Esophagus muscularis mucosa (tissue), 4 donors: ENCODE measurements at regions not wholly inside any gene's neighbourhood (a gene's known extent, or its start where the extent isn't known, plus 50 kb on each side); places are given as distances from the start of the nearest gene placed in this dataset.
A peak's percentile ranks its signal among the peaks of the same experiment; 100 is the strongest.

Experiments used
- DNase-seq: peaks from one replicate; pipeline ENCODE4 v3.0.0-alpha.2; 2017; ENCODE audit errors: extremely low spot score
- H3K27ac ChIP-seq, 4 donors: fragments of 200-600 bp; sonication (generic); replicated peaks in 1 of 4; 1 replicate in 3 of 4; 2 replicates in 1 of 4; pipeline ENCODE4 v1.5.1; 2016 to 2019; ENCODE audit warnings: mild to moderate bottlenecking in 1 of 4
- H3K27me3 ChIP-seq, 4 donors: fragments of 200-600 bp; sonication (generic); one replicate each; pipeline versions ENCODE4 v1.5.1 to v1.6.0; 2016 to 2019
- H3K36me3 ChIP-seq, 4 donors: fragments of 200-600 bp; sonication (generic); one replicate each; pipeline ENCODE4 v1.5.1; 2016 to 2019
- H3K4me1 ChIP-seq, 4 donors: fragments of 200-600 bp; sonication (generic); one replicate each; pipeline ENCODE4 v1.5.1; 2016 to 2019
- H3K4me3 ChIP-seq, 4 donors: fragments of 200-600 bp; sonication (generic); 1 replicate in 2 of 4; 2 replicates in 2 of 4; pipeline ENCODE4 v1.5.1; 2016 to 2019; ENCODE audit warnings: mild to moderate bottlenecking in 4 of 4, moderate library complexity in 1 of 4
- H3K9me3 ChIP-seq, 4 donors: fragments of 200-600 bp; sonication (generic); 1 replicate in 3 of 4; 2 replicates in 1 of 4; pipeline ENCODE4 v1.5.1; 2016 to 2019
- CTCF ChIP-seq, 3 experiments: fragments of 200-600 bp in 2 of 3; fragments of 450-650 bp in 1 of 3; sonication (generic) in 2 of 3; IDR thresholded peaks; one replicate each; pipeline ENCODE4 v1.5.1; 2017 to 2019; ENCODE audit warnings: antibody characterized with exemption in 3 of 3, mild to moderate bottlenecking in 2 of 3, moderate library complexity in 1 of 3
- EP300 ChIP-seq: sonication (generic); formaldehyde crosslinking; IDR thresholded peaks from one replicate; pipeline ENCODE4 v1.6.1; 2017; ENCODE audit warnings: antibody characterized with exemption
- POLR2A ChIP-seq: fragments of 450-650 bp; IDR thresholded peaks from one replicate; pipeline ENCODE4 v1.6.1; 2017; ENCODE audit warnings: antibody characterized with exemption, moderate library complexity, mild to moderate bottlenecking, low read depth
- POLR2AphosphoS5 ChIP-seq, 2 donors: sonication (generic); formaldehyde crosslinking; IDR thresholded peaks; one replicate each; pipeline ENCODE4 v1.6.1; 2017; ENCODE audit warnings: antibody characterized with exemption in 2 of 2
- WGBS: methylation state at CpG from one replicate; pipeline ENCODE4 v1.1.5; 2018; 5-methylcytosine and 5-hydroxymethylcytosine counted together
- intact Hi-C: fragments of 100-400 bp; cut with DNase I; formaldehyde crosslinking; loops from one replicate; pipeline ENCODE4 v1.15.1; 2023

- Histone ChIP-seq H3K27me3 (peaks cover 0 to 46% (median 0%) of the 10 kb centered on the region in 4 donors), H3K27ac (no peak overlapping the region), H3K4me3 (no peak overlapping the region), H3K4me1 (peaks cover 15 to 26% (median 25%) of the 10 kb centered on the region in 4 donors), H3K9me3 (no peaks in the 10 kb centered on the region), H3K36me3 (no peaks in the 10 kb centered on the region)
- TF ChIP-seq EP300 (no peak), CTCF (IDR thresholded peaks at IDR 0.05) (no peak), POLR2A (no peak), POLR2AphosphoS5 (IDR thresholded peaks at IDR 0.05) (no peak)
- DNase-seq: no peak
- intact Hi-C loops: loop anchor here (10.0 kb wide), 1 partner anchor 265 kb away; no protein-coding TSS in a partner anchor
- 66% methylated on average over 4 of the region's 4 CpGs for WGBS
Measured at GRCh38 chr5:171639966-171640365, 145.7 kb upstream of the SMIM23 start.

- TF ChIP-seq POLR2AphosphoS5 (IDR thresholded peaks at IDR 0.05) (no peak), CTCF (IDR thresholded peaks at IDR 0.05) (no peak), POLR2A (no peak)
- peak overlapping the region in 1 of 4 donors; percentile 24 for H3K27ac ChIP-seq
- peaks cover 0 to 46% (median 0%) of the 10 kb centered on the region in 4 donors for H3K27me3 ChIP-seq
- no peaks in the 10 kb centered on the region for H3K36me3 ChIP-seq
- 34% methylated on average over 3 of the region's 3 CpGs for WGBS
- intact Hi-C loops: no loop called here
- DNase-seq: no peak
- H3K4me1 ChIP-seq: peaks cover 15 to 26% (median 25%) of the 10 kb centered on the region in 4 donors
- no peak overlapping the region for H3K4me3 ChIP-seq
- no peaks in the 10 kb centered on the region for H3K9me3 ChIP-seq
Measured at GRCh38 chr5:171640480-171640879, 145.1 kb upstream of the SMIM23 start.

GRCh38 chr5:171641891-171642290 lies 143.7 kb upstream of the SMIM23 start:
- Histone ChIP-seq H3K27ac (no peak overlapping the region), H3K27me3 (peaks cover 0 to 47% (median 0%) of the 10 kb centered on the region in 4 donors), H3K4me3 (no peak overlapping the region), H3K9me3 (no peaks in the 10 kb centered on the region), H3K36me3 (no peaks in the 10 kb centered on the region), H3K4me1 (peaks cover 15 to 26% (median 25%) of the 10 kb centered on the region in 4 donors)
- no peak for DNase-seq
- TF ChIP-seq CTCF (IDR thresholded peaks at IDR 0.05) (no peak), POLR2A (no peak), EP300 (no peak), POLR2AphosphoS5 (IDR thresholded peaks at IDR 0.05) (no peak)
- intact Hi-C loops: no loop called here

- no peaks in the 10 kb centered on the region for H3K9me3 ChIP-seq
- intact Hi-C loops: no loop called here
Measured at GRCh38 chr5:171642894-171643293, 142.7 kb upstream of the SMIM23 start.

More at GRCh38 chr5:171642894-171643293, 142.7 kb upstream of the SMIM23 start:
- 92% methylated on average over 6 of the region's 6 CpGs for WGBS
- TF ChIP-seq POLR2AphosphoS5 (IDR thresholded peaks at IDR 0.05) (no peak), EP300 (no peak), CTCF (IDR thresholded peaks at IDR 0.05) (no peak), POLR2A (no peak)
- Histone ChIP-seq H3K27ac (no peak overlapping the region), H3K27me3 (peaks cover 0 to 50% (median 0%) of the 10 kb centered on the region in 4 donors), H3K4me3 (no peak overlapping the region), H3K36me3 (no peaks in the 10 kb centered on the region), H3K4me1 (peaks cover 15 to 26% (median 25%) of the 10 kb centered on the region in 4 donors)
- DNase-seq: no peak
